Right atrium auricular region (tissue), 2 donors: ENCODE measurements at regions not wholly inside any gene's neighbourhood (a gene's known extent, or its start where the extent isn't known, plus 50 kb on each side); places are given as distances from the start of the nearest gene placed in this dataset.

Experiments
- DNase-seq: peaks from one replicate; pipeline ENCODE4 v3.0.0-alpha.2; 2019; ENCODE audit warnings: low spot score
- H3K27ac ChIP-seq, 2 donors: fragments of 200-600 bp; sonication (generic); 1 replicate in 1 of 2; 2 replicates in 1 of 2; pipeline ENCODE4 v1.5.1; 2016 to 2019
- H3K27me3 ChIP-seq, 2 donors: fragments of 200-600 bp; sonication (generic); one replicate each; pipeline versions ENCODE4 v1.5.1 to v1.6.0; 2017 to 2019
- H3K36me3 ChIP-seq: fragments of 200-600 bp; sonication (generic); one replicate; pipeline ENCODE4 v1.5.1; 2016
- H3K4me1 ChIP-seq, 2 donors: fragments of 200-600 bp; sonication (generic); one replicate each; pipeline versions ENCODE4 v1.5.1 to v1.6.0; 2017 to 2019
- H3K4me3 ChIP-seq, 2 donors: fragments of 200-600 bp; sonication (generic); 1 replicate in 1 of 2; 2 replicates in 1 of 2; pipeline ENCODE4 v1.5.1; 2017 to 2019; ENCODE audit warnings: mild to moderate bottlenecking in 1 of 2, moderate library complexity in 1 of 2
- H3K9me3 ChIP-seq, 2 donors: fragments of 200-600 bp; sonication (generic); one replicate each; pipeline ENCODE4 v1.5.1; 2019
- TF ChIP-seq, protein P1 (sequence below), 2 donors: fragments of 200-600 bp; sonication (generic); IDR thresholded peaks; one replicate each; pipeline ENCODE4 v1.5.1; 2019; ENCODE audit warnings: antibody characterized with exemption in 2 of 2

DNA sequence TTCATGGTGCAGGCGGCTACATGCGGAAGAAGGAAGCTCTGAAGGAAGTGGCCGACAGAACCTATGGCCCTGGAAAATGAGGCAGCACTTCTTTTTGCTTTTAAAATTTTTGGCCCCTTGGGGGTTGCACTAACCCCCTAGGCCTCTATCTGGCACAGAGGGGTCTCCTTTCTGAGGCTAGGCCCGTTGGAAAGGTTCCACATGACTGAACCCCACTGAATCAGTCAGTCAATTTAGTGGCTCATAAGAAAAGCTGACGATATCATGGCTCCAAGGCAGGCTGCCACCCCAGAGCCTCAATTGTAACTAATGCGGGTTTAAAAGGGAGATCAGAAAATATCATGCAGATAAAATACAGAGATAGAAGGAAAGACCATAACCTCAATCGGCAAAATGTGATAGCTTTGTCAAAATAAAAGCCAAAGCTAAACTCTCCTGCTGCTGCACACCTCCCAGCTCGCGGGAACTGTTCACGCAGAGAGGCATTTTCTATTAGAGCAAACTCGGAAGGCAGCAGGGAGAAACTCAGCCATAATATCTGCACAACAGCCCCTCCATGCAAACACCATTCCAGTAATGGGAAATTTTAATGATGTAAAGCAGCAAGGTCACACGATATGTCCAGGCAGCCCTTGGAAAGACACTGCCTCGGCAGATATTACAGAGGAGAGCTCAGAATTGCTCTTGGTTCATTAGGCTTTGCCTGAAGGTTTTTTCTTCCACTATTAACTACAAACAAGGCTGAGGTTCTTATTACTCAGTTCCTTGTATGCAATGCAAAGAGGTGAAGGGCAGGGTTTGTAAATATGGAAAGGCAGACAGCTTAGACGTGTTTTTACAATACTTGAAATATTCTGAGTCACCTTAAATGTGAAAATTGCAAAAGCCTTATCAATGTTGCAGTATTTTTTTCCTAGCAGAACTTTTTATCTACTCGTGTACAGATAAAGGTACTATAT lies 200.4 kb upstream of the PMFBP1 start:
- TF ChIP-seq, protein P1, sequence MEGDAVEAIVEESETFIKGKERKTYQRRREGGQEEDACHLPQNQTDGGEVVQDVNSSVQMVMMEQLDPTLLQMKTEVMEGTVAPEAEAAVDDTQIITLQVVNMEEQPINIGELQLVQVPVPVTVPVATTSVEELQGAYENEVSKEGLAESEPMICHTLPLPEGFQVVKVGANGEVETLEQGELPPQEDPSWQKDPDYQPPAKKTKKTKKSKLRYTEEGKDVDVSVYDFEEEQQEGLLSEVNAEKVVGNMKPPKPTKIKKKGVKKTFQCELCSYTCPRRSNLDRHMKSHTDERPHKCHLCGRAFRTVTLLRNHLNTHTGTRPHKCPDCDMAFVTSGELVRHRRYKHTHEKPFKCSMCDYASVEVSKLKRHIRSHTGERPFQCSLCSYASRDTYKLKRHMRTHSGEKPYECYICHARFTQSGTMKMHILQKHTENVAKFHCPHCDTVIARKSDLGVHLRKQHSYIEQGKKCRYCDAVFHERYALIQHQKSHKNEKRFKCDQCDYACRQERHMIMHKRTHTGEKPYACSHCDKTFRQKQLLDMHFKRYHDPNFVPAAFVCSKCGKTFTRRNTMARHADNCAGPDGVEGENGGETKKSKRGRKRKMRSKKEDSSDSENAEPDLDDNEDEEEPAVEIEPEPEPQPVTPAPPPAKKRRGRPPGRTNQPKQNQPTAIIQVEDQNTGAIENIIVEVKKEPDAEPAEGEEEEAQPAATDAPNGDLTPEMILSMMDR (IDR thresholded peaks at IDR 0.05) = no peak
- no peaks in the 10 kb centered on the region for H3K27me3 ChIP-seq
- H3K36me3 ChIP-seq = no peaks in the 10 kb centered on the region
- no peak overlapping the region for H3K4me3 ChIP-seq
- DNase-seq = no peak
- H3K4me1 ChIP-seq = no peaks in the 10 kb centered on the region
- no peak overlapping the region for H3K27ac ChIP-seq
- peaks cover 0 to 2% of the 10 kb centered on the region in 2 donors for H3K9me3 ChIP-seq

DNA sequence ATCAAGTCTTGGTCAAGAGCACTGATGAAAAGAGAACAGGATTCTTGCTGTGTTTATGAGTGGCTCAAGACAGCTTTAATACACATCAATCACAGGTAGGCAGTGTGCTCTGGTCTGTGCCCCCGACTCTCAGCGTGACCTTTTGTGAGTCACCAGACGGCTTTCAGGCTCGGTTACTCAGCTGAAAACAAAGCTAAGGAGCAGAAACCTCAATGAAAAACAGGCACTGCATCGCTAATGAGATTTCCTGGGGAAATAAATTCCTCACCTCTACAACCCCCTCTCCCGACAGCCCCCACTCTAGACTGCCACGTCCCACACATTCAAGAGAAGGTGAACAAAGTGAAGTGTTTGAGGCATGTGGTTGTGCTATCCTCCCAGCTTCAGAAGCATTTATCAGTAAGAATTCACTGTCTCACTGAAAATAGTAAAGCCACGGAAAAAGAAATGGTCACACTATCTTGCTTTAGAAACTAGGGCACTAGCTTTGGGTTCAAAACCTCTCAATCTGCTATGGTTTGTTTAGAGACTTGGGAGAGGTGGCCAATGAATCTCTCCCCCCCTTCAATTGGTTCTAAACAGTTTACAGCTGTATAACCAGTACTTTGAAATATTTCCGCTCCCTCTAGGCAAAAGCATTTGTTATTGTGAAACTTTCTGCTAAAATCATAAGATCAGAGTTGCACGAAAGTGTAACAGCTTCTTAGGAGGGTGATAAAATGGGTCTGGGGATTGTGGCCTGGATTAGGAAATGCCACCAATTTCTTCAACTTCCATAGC lies 199.5 kb upstream of the PMFBP1 start:
- no peaks in the 10 kb centered on the region for H3K4me1 ChIP-seq
- no peak overlapping the region for H3K4me3 ChIP-seq
- DNase-seq = no peak
- no peak overlapping the region for H3K27ac ChIP-seq
- H3K36me3 ChIP-seq = no peaks in the 10 kb centered on the region
- TF ChIP-seq, protein P1 (IDR thresholded peaks at IDR 0.05) = no peak
- no peaks in the 10 kb centered on the region for H3K27me3 ChIP-seq
- H3K9me3 ChIP-seq = peaks cover 0 to 10% of the 10 kb centered on the region in 2 donors

DNA sequence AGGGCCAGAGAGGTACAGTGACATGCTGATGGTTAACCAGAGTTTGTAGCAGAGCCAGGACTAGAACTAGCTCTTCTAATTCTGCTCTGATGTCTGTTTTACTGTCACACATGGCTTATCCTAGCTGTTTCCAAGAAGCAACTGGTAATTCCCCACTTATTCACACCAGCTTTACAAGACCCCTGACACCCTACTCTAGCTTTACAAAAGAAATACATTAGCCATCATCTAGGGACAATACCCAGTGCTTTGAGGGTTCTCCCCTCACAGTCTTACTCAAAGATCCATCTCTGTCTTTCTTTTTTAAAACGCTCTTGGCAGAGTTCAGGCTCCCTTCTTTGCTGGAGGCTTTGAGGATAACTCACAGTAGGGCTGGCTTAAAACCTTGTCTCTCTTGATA lies 197.3 kb upstream of the PMFBP1 start:
- Histone ChIP-seq H3K9me3 (peaks cover 0 to 10% of the 10 kb centered on the region in 2 donors), H3K27ac (no peak overlapping the region), H3K4me3 (no peak overlapping the region), H3K36me3 (no peaks in the 10 kb centered on the region), H3K4me1 (no peaks in the 10 kb centered on the region), H3K27me3 (no peaks in the 10 kb centered on the region)
- TF ChIP-seq, protein P1 (IDR thresholded peaks at IDR 0.05) = no peak
- no peak for DNase-seq

DNA sequence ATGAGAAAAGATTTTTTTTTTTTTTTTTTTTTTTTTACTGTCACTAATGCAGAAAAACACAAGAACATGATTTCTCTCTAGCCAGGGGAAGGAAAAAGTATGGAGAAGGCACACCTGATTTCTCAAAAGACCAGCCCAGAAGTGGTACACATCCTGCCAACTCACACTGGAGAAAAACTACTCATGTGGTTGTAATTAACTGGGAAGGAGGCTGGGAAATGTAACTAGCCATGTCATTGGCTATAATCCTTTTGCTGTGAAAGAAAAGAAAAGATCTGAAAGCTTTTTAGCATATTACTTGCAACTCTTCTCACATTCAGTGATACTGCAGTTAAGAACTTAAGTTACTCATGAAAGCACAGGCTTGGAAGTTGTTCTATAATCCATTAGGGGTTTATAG lies 195.9 kb upstream of the PMFBP1 start:
- H3K4me3 ChIP-seq = no peak overlapping the region
- H3K9me3 ChIP-seq = peaks cover 0 to 10% of the 10 kb centered on the region in 2 donors
- H3K4me1 ChIP-seq = no peaks in the 10 kb centered on the region
- no peak for DNase-seq
- no peaks in the 10 kb centered on the region for H3K27me3 ChIP-seq
- no peak overlapping the region for H3K27ac ChIP-seq
- H3K36me3 ChIP-seq = no peaks in the 10 kb centered on the region
- TF ChIP-seq, protein P1 (IDR thresholded peaks at IDR 0.05) = no peak

DNA sequence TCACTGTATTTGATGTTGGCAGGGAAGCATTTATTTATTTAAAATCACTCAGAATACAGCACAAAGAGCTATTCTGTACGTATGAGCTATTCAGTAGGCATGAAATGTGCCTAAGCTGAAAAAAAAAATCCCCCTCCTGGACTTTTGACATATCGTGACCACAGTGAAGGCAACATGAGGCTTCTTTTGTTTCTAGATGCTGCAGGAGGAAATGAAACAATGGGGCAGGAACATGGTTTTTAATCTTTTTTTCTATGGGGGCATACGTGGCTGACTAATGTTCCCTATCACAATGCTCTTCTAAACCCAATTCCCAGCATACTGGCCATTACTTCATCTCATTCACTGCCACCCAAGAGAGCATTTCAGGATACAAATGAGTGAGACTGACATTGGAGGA lies 191.0 kb upstream of the PMFBP1 start:
- Histone ChIP-seq H3K9me3 (peaks cover 0 to 10% of the 10 kb centered on the region in 2 donors), H3K4me1 (no peaks in the 10 kb centered on the region), H3K36me3 (no peaks in the 10 kb centered on the region), H3K27ac (no peak overlapping the region), H3K4me3 (no peak overlapping the region), H3K27me3 (no peaks in the 10 kb centered on the region)
- TF ChIP-seq, protein P1 (IDR thresholded peaks at IDR 0.05) = no peak
- no peak for DNase-seq
